GM10266 (cell line): ENCODE measurements at regions not wholly inside any gene's neighbourhood (a gene's known extent, or its start where the extent isn't known, plus 50 kb on each side); places are given as distances from the start of the nearest gene placed in this dataset.

Source experiments
- DNase-seq: peaks from one replicate; pipeline ENCODE4 v3.0.0; 2012; ENCODE audit errors: extremely low spot score
- TF ChIP-seq, protein P1 (sequence below): IDR thresholded peaks from 2 replicates; pipeline ENCODE4 v1.5.1; 2012; ENCODE audit warnings: mild to moderate bottlenecking, low read depth; ENCODE audit not compliant: control insufficient read depth, insufficient read depth; ENCODE audit errors: missing control alignments

DNA sequence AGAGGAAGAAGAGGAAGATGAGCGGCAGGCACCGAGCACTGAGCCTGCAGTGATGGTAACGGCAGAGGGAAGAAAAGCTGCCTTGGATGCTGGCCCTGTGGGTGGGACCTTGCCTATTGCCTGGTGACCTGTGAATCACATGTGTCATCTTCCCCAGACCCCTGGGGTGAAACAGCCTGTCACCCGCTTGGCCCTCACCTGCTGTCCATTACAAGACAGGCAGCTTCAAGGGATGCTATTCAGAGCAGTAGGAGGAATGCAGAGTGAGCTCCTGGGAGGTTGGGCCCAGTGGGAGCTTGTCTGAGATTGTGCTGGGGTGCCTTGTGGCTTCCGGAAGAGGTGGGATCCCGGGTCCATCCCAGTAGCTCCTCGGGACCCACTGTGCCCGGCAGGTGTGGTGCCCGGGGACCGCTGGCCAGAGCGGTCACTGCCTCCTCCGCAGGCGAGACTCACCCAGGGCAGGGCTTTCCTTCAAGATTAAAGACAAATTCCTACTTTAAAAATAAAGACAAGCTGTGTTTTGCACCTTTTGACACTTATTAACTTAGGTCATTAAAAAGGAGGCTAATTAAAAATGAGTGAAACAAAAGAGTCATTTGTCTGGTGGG, 440.2 kb upstream of the MKI67 start:
- DNase-seq, result no peak
- TF ChIP-seq, protein P1, sequence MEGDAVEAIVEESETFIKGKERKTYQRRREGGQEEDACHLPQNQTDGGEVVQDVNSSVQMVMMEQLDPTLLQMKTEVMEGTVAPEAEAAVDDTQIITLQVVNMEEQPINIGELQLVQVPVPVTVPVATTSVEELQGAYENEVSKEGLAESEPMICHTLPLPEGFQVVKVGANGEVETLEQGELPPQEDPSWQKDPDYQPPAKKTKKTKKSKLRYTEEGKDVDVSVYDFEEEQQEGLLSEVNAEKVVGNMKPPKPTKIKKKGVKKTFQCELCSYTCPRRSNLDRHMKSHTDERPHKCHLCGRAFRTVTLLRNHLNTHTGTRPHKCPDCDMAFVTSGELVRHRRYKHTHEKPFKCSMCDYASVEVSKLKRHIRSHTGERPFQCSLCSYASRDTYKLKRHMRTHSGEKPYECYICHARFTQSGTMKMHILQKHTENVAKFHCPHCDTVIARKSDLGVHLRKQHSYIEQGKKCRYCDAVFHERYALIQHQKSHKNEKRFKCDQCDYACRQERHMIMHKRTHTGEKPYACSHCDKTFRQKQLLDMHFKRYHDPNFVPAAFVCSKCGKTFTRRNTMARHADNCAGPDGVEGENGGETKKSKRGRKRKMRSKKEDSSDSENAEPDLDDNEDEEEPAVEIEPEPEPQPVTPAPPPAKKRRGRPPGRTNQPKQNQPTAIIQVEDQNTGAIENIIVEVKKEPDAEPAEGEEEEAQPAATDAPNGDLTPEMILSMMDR, result no peak

DNA sequence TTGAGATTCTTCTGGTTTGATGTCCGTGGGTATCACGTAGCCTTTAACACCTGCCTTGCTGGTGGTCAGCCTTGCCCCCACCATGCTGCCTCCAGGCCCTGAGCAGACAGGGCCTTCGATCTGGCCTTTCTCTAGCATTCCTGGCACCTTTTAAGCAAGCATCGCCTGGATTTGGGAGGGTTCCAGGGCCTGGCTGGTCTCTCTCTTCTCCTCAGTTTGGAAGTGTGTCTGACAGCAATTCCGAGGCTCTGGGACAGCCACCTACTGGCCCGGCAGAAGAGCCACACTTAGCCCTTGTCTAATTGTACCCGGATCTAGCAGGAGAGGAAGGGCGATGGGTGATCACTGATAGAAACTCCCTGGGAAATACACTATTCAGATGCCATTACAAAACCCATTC, 441.3 kb upstream of the MKI67 start:
- TF ChIP-seq, protein P1, result no peak
- DNase-seq, result no peak

DNA sequence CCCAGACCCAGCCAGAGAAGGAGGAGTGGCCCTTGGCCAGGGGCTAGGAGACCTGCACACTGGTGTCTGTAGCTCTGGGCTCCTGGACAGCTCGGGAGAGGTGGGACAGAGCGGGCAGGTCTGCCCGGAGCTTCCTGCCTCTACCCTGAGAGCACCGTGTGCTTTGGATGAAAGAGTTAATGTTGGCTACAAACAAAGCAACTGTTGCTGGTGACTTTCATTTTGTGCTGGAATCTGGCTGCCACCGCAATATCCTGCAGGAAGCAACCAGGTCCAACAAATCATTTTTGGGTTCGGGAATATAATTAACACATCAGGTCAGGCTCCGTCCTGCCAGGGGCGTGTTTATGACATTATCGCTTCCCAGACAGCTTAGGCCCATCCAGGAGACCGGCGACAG, 441.8 kb upstream of the MKI67 start:
- TF ChIP-seq, protein P1, result no peak
- no peak for DNase-seq

DNA sequence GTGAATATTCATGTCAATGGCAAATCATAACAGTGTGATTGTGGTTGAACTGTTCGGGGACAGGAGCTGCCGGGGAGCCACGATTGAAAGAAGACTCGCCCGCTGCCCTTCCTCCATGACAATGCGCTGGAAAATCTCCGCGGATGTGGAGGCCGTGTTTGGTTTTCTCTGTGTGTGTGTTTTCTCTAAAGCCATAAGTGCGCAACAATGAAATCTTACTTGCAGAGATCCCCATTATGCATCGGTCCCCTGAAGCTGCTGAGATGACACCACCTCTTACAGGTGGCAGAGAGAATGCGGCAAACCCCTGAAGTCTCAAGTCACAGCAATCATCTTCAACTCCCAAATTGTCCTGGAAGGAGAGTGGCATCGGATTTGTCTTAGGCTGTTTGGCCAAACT, 442.3 kb upstream of the MKI67 start:
- TF ChIP-seq, protein P1, result no peak
- no peak for DNase-seq

DNA sequence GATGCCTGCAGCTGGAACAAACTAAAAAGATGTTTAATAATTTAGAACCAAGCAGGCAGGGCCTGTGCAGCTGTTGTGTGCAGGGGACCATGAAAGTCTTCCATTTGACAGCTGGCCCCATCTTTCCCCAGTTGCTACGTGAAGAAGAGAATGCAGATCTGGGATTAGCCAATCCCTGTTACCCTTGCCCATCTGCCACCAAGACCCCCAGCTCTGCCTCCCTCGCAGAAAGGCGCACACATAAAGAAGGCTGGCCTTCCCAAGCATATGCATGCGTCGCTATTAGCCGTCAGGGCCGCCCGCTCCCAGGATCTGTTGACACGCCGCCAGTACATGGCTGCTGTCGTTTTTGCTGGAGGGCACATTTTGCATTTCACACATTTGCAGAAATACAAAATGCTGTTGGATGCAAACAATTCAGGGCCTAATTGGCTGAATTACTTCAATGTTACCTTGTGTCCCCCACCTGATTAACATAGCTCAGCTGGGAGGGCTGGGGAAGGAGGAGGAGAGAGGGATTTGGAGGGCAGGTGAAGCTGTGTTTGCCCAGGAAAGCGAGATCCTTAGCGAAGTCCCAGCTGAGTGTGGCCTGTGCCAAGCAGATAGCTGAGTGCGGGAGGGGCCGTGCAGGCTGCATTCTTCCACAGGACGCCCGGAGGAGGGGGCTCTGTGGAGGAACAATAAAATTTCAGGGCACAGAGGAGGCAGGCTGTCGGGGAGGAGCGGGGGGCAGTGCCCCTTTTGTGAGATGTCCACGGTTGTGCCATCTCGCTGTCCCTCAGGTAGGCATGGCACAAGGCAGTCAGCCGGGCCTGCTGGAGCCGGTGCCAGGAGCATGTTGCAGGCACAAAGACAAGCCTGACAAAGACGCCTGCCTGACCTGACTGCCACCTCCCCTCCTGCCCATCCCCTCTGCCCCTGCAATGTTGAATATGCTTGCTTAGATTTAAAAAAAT, 443.0 kb upstream of the MKI67 start:
- DNase-seq, result no peak
- TF ChIP-seq, protein P1, result no peak

DNA sequence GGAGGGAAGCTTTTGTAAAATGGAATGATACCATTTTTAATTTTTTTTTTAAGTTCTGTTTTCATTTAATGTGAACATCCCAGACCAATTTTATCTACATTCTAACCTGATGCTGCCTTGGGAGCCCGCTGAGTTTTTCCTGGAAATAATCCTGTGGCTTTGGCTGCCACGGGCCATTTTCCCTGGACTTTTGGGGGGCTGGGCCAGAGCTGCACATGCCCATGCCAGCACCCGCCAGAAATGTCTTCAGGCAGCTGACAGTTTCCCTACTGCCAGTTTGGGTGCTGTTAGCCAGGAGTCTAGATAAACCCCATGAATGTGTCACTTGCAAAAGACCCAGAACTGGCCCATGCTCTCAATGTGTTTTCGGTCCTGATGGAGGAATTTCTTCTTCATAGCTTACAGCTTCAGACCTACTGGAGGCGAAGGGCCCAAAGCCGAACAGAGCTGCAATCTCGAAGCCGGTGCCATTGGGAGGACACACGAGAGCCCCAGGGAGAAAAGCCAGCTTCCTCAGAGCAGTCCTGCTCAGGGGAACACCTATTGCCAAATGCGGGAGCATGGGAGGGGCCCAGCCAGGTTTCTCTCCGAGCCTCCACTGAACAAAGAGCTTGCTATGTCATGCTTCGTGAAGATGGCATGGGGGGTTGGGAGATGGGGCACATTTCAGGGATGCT, 444.2 kb upstream of the MKI67 start:
- TF ChIP-seq, protein P1, result no peak
- no peak for DNase-seq
